ENCODE measurements at regions not wholly inside any gene's neighbourhood (a gene's known extent, or its start where the extent isn't known, plus 50 kb on each side); places are given as distances from the start of the nearest gene placed in this dataset.

GRCh38 chr7:28355635-28356319 is 56.5 kb upstream of the CREB5 start:
- DNase-seq (ENCODE audit: extremely low read depth, low read depth) = peak; percentile 67
- no peak overlapping the region for H3K4me3 ChIP-seq (replicated peaks; ENCODE audit: low read depth, low read length)
- TF ChIP-seq CTCF (IDR thresholded peaks at IDR 0.05; ENCODE audit: low read depth, low read length, missing control alignments) = no peak

- DNase-seq (ENCODE audit: extremely low read depth, low read depth) = no peak
- no peak overlapping the region for H3K4me3 ChIP-seq (replicated peaks; ENCODE audit: low read depth, low read length)
- TF ChIP-seq CTCF (IDR thresholded peaks at IDR 0.05; ENCODE audit: low read depth, low read length, missing control alignments) = no peak
Measured at GRCh38 chr7:28356619-28357018, 55.7 kb upstream of the CREB5 start.

GRCh38 chr7:28358423-28358868 is 53.9 kb upstream of the CREB5 start:
- TF ChIP-seq CTCF (IDR thresholded peaks at IDR 0.05; ENCODE audit: low read depth, low read length, missing control alignments) = no peak
- no peak overlapping the region for H3K4me3 ChIP-seq (replicated peaks; ENCODE audit: low read depth, low read length)
- DNase-seq (ENCODE audit: extremely low read depth, low read depth) = peak; percentile 99

- TF ChIP-seq CTCF (IDR thresholded peaks at IDR 0.05; ENCODE audit: low read depth, low read length, missing control alignments) = peak; percentile 10
- H3K4me3 ChIP-seq (replicated peaks; ENCODE audit: low read depth, low read length) = no peak overlapping the region
- no peak for DNase-seq (ENCODE audit: extremely low read depth, low read depth)
Measured at GRCh38 chr7:28360739-28361138, 51.6 kb upstream of the CREB5 start.

GRCh38 chr7:28361551-28361950 is 50.8 kb upstream of the CREB5 start:
- no peak overlapping the region for H3K4me3 ChIP-seq (replicated peaks; ENCODE audit: low read depth, low read length)
- no peak for DNase-seq (ENCODE audit: extremely low read depth, low read depth)
- TF ChIP-seq CTCF (IDR thresholded peaks at IDR 0.05; ENCODE audit: low read depth, low read length, missing control alignments) = no peak

- H3K4me3 ChIP-seq (replicated peaks; ENCODE audit: low read depth, low read length) = no peak overlapping the region
- no peak for DNase-seq (ENCODE audit: extremely low read depth, low read depth)
- no peak for TF ChIP-seq CTCF (IDR thresholded peaks at IDR 0.05; ENCODE audit: low read depth, low read length, missing control alignments)
Measured at GRCh38 chr7:28362182-28362581, 50.1 kb upstream of the CREB5 start.

All from HFF-Myc (cell line).